GF-D8 (cell line): ENCODE measurements at regions not wholly inside any gene's neighbourhood (a gene's known extent, or its start where the extent isn't known, plus 50 kb on each side); places are given as distances from the start of the nearest gene placed in this dataset.
"Not testable (repeated sequence)": the region's sequence is repeated elsewhere in the genome, so short reads cannot be mapped to it uniquely, and the experiment has no call there.

Source experiments
- DNase-seq: peaks from one replicate; lab custom pipeline; 2025; lab: John Stamatoyannopoulos, UW

DNA sequence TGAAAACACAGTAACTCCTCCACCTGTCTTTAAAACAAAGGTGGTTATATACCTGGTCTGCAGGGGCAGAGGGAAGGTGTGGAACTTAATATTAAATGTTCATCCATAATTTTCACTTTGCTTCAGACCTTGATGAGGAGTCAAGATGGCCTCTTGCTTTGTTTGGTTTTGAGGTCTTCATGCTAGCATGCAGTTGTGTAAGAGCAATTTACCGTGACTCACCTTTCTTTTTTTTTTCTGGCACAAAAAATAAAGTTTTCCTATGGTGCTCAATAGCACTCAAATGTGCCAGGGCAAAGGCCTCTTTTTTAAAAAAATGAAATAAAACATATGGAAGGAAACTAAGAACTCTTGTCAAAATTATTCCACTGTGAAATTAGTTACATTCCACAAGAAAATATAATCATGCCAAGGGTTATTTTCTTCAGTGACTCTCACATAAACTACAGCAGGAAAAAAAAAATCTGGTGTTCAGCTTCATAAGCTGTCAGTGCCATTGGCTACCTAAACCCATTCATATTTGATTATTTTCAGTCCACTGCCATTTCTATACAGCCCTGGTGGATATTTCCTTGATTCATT lies 128.2 kb downstream of the SLC7A11 start:
- DNase-seq, result no peak

DNA sequence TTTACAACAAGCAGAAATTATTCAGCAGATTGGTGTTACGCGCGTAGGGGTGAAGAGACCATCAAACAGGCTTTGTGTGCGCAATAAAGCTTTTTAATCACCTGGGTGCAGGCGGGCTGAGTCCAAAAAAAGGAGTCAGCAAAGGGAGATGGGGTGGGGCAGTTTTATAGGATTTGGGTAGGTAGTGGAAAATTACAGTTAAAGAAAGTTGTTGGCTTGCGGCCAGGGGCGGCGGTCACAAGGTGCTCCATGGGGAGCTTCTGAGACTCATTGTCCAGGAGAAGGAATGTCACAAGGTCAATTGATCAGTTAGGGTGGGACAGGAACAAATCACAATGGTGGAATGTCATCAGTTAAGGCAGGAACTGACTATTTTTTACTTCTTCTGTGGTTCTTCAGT lies 129.3 kb downstream of the SLC7A11 start:
- DNase-seq, result not testable (repeated sequence)

DNA sequence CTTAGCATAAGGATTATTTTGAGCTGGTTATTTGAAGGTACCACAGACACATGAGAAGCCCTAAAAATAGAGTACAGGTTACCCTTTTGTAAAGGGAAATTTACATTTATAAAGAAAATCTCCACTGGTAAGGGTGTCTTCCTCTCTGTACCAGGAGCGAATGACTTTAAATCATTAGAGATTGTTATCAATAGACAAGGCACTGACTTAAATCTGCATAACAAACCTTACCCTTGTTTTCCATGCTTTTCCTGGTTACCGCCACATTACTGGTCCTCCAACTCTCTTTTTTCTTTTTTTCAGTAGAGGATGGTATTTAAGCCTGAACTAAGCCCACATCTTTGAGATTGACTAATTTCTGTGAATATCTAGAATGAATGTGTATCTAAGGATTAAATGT lies 129.8 kb downstream of the SLC7A11 start:
- DNase-seq, result no peak

DNA sequence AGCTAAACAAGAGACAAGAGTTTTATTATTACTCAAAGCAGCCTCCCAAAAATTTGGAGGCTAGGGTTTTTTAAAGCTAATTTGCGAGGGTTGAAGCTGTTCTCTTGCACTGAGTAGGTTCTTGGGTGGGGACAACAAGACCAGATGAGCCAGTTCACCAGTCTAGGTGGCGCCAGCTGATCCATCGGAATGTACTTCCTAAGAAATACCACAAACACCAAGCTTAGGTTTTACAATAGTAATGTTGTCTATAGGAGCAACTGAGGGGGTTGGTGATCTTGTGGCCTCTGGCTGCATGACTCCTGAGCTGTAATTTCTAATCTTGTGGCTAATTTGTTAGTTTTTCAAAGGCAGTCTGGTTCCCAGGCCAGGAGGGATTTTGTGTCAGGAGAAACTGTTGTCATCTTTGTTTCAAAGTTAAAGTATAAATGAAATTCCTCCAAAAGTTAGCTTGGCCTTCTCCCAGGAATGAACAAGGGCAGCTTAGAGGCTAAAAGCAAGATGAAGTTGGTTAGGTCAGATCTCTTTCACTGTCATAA lies 130.6 kb downstream of the SLC7A11 start:
- no peak for DNase-seq

DNA sequence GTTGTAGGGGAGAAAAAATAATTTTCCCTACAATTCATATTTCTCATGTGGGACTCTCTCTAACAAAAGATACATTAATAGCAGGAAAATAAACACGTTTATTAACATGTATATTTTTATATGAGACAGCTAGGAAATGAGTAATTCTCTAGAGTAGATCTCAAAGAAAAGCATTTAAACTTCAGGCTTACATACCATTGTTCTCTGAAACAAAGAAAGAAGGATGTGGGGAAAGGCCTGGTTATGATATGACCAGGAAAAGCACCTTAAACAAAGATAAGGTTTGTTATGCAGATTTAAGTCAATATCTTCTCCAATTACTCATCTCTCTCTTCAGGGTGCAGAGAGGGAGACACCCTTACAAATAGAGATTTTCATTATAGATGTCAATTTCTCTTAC lies 131.3 kb downstream of the SLC7A11 start:
- DNase-seq, result no peak

DNA sequence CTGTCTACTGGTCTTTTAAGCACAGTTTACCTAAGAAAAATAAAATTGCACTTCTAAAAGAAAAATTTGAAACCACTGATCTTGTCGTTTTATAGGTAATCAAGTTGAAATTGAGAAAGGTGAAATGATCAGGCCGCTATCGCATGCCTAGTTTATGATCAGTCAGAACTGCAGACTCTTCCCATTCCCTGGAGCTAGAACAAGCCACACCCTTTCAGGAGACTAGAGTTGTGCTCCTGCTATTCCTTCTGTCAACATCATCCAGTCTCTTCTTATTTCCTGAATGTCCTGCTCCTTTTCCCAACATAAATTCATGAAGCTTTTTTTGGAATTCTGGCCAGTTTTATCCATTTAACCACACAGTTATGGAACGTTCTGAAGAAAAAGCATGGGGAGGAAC lies 135.1 kb downstream of the SLC7A11 start:
- DNase-seq, result no peak

DNA sequence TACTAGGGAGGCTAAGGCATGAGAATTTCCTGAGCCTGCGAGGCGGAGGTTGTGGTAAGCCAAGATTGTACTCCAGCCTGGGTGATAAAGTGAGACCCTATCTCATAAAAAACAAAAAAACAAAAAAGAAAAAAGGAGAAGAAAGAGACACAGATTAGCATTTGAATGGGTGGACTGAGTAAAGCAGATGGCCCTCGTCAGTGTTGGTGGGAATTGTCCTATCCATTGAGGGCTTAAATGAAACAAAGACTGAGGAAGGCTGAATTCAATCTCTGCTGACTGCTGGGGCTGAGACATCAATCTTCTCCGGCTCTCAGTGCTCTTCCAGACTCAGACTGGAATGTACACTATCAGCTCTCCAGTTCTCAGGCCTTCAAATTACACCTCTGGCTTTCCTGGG lies 136.8 kb downstream of the SLC7A11 start:
- no peak for DNase-seq

DNA sequence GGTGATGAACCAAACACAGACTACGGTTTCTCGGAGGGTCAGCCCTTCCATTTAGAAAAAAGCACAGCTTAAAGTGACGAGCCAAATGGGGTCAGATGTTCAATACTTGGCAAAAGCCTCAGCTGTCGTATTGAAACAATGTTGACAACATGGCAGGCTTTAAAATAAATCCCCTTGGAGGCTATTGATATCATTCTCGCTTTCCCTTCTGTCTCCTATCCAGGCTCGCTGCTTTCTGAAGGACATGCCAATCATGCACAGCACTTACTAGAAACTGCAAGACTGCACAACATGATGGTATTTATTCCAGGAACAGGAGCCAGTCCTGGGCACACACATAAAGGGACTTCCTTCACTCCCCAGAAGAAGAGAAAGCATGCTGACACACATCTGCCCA lies 137.9 kb downstream of the SLC7A11 start:
- DNase-seq, result no peak

DNA sequence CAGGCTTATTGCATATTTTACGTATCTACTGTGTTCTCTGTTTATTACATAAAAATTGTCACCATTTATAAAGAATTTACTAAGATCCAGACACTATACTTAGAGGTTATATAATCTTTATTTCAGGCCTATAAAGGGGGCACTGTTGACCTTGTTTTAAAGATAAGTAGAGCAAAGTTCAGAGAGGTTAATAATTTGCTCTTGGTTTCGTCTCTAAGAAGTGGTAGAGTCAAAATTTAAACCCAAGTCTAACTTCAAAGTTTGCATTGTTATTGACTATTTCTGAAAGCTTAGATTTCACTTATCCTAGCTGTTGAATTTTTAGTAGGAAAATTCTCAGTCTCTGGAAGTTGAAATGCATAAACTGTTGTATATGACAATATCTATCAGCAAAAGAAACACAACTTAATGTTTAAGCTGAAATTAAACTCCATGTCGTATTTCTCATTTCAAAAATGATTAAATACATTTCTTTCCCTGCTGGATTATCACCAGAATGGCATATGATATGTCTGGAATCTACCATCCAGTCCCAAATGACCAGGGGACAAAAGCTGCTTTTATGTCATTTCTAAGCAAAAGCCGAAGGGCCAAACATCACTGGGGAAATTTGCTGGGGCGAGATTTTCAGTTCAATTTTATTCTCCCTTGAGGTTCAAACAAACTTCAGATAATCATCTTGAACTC lies 138.4 kb downstream of the SLC7A11 start:
- no peak for DNase-seq

DNA sequence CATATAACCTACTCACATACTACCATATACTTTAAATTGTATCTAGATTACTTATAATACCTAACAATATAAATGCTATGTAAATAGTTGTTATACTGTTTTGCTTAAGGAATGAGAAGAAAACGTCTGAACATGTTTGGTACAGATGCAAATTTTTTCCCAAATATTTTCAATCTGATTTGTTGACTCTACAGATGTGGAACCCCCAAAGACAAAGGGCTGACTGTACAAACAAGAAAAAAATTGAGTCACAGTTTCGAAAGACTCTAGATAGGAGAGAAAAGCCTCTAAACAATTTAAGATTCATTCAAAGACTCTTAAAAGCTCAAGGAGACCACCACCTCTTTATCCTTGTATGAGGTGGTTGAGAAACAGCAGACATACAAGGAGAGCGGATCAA lies 142.8 kb downstream of the SLC7A11 start:
- no peak for DNase-seq

DNA sequence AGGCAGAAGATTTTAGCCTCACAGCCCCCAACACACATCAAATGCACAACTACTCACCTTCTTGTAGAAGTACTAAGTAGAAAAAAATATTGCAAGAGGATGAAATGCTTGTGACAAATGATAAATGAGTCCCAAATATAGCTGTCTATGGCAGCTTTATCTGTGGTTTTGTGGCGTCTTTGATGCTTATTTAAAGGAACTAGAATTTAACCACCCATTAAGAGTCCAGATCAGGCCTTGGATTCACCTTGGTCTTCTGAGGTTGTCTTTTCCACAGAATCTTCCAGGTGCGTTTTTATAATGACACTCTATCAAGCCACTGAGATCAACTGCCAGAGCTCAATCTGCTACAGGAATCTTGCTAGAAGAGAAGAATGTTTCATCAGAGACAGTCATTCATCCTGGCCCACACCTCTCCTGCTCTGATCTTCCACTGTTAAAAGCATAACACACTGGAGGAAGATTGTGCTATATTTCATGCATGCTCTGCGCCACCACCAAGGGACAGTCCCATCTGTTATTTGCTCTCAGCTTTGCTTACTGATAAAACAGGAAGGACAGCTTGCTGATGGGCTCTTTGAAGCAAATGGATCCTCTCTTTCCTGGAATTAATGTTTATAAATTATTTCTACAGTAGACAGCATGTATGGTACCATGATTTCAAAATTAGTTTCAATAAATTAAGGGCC lies 144.1 kb downstream of the SLC7A11 start:
- DNase-seq, result no peak

DNA sequence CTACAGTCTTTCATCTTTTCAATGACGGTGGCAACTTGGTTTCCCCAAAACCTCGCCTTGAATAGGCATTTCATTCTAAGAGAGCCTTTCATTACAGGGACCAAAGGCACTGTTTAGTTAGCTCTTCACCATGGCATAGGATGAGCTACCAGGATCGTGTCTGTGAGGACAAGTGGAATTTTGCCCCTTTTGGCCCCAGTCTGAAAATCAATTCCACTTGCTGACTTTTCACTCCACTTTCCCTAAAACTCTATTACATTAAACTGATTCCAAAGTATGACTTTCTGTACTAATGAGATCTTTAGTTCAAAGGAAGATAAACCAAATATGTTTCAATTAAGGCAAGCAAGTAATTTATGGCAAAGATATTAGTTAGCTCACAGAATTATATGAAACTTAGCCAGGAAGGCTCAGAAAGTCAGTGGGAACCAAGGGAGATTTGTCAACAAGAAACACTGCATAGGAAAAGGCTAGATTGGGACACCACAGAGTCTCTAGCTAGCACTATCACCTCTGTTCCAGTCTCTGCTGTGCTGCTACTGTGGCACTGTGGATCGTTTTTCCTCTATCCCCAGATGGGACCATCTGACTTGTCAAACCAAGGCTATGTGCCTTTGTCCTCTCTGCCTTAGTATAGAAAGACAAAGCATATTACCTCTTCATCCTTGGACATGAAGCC lies 145.6 kb downstream of the SLC7A11 start:
- no peak for DNase-seq

DNA sequence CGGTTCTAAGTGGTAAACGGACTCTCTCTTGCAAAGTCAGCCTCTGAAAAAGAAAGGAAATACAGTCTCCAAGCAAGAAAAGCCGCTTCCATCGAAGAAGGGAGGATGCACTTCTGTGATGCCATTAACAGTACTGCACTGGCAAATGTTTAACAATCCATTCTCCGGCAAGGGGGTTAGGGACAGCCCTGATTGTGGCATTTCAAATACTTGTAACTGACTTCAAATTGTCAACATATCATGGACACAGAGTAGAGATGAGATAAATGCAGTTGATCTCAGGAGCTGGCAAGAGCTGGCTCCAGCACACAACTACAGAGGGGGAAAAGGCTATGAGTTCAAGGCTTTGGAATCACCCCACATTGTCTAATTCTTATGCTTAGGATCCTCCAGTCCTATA lies 146.8 kb downstream of the SLC7A11 start:
- DNase-seq, result no peak

DNA sequence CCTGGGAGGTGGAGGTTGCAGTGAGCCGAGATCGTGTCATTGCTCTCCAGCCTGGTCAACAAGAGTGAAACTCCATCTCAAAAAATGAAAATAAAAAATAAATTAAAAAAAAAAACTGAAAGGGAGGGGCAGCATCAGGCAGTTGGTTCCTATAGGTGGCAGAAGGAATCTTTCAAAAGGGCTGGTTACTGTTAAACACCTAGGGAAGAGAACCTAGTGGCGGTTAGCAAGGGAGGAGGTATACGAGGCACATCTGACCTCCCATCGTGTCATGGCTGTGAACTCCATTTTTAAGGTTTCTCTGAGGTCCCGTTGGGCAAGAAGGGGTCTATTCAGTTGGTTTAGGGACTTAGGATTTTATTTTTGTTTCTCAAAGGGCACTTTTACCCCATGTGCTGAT lies 150.1 kb downstream of the SLC7A11 start:
- DNase-seq, result no peak

DNA sequence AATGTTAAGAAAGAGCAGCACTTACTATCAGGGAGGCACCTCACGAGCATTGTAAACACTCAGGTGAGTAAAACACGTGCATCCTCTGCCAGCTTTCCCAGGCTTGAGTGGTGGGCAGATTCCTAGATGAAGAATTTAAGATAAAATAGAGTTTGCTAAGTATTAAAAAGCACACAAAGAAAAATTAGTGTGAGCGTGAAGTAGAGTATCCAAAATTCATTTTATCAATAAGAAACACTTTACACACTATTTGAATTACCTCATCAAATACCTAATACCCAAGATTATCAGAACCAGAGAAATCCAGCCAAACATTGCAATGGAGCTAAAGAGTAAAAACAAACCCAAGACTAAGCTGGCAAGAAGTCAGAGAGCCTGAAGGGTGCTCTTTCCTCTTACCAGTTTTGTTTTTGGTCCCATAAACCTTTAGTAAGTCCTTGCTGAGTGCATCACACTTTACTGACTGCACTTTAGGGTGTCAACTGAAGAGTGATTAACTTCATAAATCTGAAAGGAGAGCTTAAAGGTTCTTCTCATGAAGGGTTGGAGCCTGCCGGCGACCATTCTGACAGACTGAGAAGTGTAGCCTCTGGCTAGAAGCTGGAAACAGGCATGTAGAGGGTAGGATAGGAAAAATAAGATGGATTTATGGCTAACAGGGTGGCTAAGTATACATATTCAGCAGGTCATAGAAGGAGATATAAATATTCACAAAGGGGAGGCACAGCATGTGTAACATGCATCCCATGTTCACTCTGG lies 151.1 kb downstream of the SLC7A11 start:
- DNase-seq, result no peak

DNA sequence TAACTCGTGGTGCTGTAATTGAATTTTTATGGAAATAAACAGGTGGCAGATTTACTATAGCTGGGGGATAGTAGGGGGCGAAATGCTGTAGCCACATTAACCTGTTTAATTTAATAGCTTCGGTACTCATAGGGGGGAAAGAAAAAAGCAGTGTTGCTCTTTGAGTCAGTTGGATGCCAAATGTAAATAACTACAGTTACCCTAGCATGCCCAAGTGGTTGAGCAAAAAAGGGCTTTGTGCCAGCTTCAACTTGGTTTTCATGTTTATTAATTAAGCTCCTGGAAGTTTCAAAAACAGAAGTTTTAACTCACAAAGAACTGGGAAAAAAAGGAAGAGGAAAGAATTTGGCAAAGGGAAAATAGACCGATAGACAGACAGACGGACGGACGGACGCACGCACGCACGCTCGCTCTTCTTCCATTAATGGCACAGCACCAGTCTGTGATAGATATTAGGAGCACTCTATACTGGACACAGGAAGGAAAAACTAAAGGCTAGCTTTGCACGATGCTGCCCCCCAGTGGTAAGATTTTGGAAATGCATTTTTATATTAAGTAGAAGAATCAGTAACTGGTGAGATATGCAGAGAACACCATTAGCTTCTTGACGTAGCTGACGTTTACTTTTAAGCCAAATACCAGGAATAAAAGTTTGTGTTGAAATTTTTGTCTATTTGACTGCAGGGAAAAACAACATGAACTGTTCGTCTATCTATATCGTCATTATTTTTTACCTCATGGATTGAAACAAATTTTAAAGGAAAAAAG lies 151.8 kb downstream of the SLC7A11 start:
- peak; percentile 14 for DNase-seq

DNA sequence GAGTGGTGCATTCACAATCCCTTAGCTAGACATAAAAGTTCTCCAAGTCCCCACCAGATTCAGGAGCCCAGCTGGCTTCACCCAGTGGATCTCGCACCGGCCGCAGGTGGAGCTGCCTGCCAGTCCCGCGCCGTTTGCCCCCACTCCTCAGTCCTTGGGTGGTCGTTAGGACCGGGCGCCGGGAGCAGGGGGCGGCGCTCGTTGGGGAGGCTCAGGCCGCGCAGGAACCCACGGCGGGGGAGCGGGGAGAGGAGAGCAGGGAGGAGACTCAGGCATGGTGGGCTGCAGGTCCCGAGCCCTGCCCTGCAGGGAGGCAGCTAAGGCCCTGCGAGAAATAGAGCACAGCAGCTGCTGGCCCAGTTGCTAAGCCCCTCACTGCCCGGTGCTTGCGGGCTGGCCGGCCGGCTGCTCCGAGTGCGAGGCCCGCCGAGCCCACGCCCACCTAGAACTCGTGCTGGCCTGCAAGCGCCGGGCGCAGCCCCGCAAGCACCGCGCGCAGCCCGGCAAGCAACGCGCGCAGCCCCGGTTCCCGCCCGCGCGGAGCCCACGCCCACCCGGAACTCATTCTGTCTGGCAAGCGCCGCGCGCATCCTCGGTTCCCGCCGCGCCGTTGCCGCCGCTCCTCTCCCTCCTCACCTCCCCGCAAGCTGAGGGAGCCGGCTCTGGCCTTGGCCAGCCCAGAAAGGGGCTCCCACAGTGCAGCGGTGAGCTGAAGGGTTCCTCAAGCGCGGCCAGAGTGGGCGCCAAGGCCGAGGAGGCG lies 153.5 kb downstream of the SLC7A11 start:
- DNase-seq, result no peak

DNA sequence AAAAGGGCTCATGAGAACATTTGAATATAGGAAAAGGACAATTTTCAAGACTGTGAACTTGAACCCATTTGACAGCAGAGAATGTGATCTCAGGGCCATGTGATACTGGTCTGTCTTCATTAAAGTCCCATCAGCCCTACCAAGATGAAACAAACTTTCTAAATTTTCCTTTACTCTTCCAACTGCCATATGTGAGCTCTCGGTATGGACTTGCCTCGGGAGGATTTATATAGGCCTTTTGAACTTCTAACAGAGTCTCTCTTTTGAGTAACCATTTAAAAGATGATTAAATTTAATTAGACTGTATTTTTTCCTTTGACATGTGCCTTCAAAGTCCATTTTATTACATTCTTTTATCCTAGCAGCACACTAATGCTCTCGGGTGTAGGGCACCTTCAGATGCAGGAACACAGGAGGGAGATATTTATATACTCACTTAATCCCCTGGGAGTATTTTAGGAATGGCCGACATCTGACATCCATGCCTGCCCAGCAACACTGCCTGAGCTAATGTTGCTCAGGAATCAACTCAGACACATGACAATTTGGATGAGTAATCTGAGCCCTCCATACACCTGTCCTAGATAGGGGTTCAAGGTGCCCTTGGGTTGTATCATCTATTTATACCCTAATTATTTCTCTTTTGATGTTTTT lies 155.0 kb downstream of the SLC7A11 start:
- DNase-seq, result no peak

DNA sequence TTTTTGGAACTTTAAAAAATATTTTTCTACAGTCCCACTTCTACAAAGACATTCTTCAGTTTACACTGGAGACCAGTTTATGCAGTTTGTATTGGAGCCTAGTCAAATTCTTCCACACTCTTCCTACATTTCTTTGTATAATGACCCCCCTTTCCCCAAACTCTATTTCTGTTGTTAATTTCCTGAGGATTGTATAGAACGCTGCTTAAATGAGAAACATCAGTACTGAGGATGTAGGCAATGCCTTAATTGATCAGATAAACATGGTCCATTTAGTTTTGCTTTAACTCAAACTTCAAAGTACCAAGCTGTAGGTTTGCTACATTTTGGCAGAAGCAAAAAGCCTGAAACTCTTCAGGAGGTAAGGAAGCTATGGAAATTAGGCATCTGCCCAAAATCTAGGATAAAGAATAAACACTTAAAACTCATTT lies 155.5 kb downstream of the SLC7A11 start:
- DNase-seq, result no peak

DNA sequence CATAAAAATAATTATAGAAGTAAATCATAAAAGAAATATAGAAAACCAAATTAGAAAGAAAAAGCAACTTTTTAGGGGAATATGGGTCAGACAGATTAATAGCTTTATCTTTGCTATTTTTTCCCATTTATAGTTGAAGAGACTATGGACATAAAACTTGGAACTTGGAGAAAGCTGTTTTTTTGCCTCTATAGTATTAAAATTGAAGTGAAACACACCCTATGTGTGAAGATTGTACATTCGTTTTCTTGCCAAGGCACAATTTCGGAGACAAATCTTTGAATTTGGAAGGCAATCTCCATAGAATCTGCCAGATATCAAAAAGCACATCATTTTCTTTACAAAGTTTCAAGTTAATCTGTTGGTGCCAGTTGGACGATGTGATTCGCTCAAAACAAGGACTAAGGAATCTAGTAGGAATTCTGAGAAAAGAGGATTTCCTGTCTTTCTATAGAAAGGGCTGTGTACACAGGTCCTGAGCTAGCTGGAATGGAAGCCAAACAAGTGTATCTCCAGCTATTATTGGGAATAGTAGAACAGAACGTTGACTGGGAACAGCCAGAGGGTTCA lies 156.3 kb downstream of the SLC7A11 start:
- no peak for DNase-seq
